WTC11 (cell line): ENCODE measurements at regions not wholly inside any gene's neighbourhood (a gene's known extent, or its start where the extent isn't known, plus 50 kb on each side); places are given as distances from the start of the nearest gene placed in this dataset.
"Not testable (repeated sequence)": the region's sequence is repeated elsewhere in the genome, so short reads cannot be mapped to it uniquely, and the experiment has no call there.

Experiments
- ATAC-seq: fragments of 200-7000 bp; cut with Tn5 transposase; 2 replicates; pipeline ENCODE4 v1.10.0; 2021; ENCODE audit warnings: mild to moderate bottlenecking, moderate library complexity
- CTCF ChIA-PET: fragments of 300-600 bp; sonication (Branson Sonifier 250); formaldehyde crosslinking; loops from one replicate; lab custom pipeline; 2021; ENCODE audit warnings: antibody characterized with exemption; lab: Charles Lee
- POLR2A ChIA-PET: fragments of 350-600 bp; sonication (Branson Sonifier 250); formaldehyde crosslinking; loops from one replicate; lab custom pipeline; 2021; ENCODE audit warnings: antibody characterized with exemption; lab: Charles Lee
- DNase-seq: peaks from one replicate; pipeline ENCODE4 v3.0.0; 2021; ENCODE audit warnings: low spot score
- H3K27ac Mint-ChIP-seq: 2 replicates; pipeline ENCODE4 v1.8.0; 2021; ENCODE audit warnings: mixed read lengths
- H3K27me3 Mint-ChIP-seq: 2 replicates; pipeline ENCODE4 v1.8.0; 2021; ENCODE audit warnings: low read depth, mild to moderate bottlenecking, moderate library complexity, mixed read lengths
- H3K36me3 Mint-ChIP-seq: 2 replicates; pipeline ENCODE4 v1.8.0; 2021; ENCODE audit warnings: mixed read lengths
- H3K4me1 Mint-ChIP-seq: 2 replicates; pipeline ENCODE4 v1.8.0; 2022; ENCODE audit warnings: mixed read lengths
- H3K4me3 Mint-ChIP-seq: 2 replicates; pipeline ENCODE4 v1.8.0; 2021; ENCODE audit warnings: mild to moderate bottlenecking, moderate library complexity, mixed read lengths
- H3K9me3 Mint-ChIP-seq: 2 replicates; pipeline ENCODE4 v1.8.0; 2021; ENCODE audit warnings: mixed read lengths
- ATF6 ChIP-seq: sonication (generic); formaldehyde crosslinking; IDR thresholded peaks from 2 replicates; pipeline ENCODE4 v1.8.1; 2023; ENCODE audit warnings: mild to moderate bottlenecking, missing genetic modification reagents
- CTCF ChIP-seq: fragments of 200-600 bp; IDR thresholded peaks from 2 replicates; pipeline ENCODE4 v1.8.0; 2022; ENCODE audit warnings: antibody characterized with exemption
- IRF2 ChIP-seq: sonication (generic); formaldehyde crosslinking; IDR thresholded peaks from 2 replicates; pipeline ENCODE4 v1.8.0; 2022; ENCODE audit warnings: low read depth, missing genetic modification reagents, borderline replicate concordance
- JAZF1 ChIP-seq: fragments of 250-450 bp; sonication (Bioruptor Pico); IDR thresholded peaks from 2 replicates; pipeline ENCODE4 v1.9.0; 2021; ENCODE audit warnings: moderate library complexity, mild to moderate bottlenecking, inconsistent platforms
- NR2C2 ChIP-seq: sonication (generic); formaldehyde crosslinking; IDR thresholded peaks from 2 replicates; pipeline ENCODE4 v1.8.0; 2022; ENCODE audit warnings: mild to moderate bottlenecking, missing genetic modification reagents
- OVOL2 ChIP-seq: fragments of 250-450 bp; sonication (Bioruptor Pico); IDR thresholded peaks from 2 replicates; pipeline ENCODE4 v1.9.0; 2021; ENCODE audit warnings: mild to moderate bottlenecking, borderline replicate concordance
- SP1 ChIP-seq: sonication (generic); formaldehyde crosslinking; conservative IDR thresholded peaks from 2 replicates; pipeline ENCODE4 v1.8.1; 2022; ENCODE audit warnings: missing genetic modification reagents
- ZNF317 ChIP-seq: sonication (generic); formaldehyde crosslinking; IDR thresholded peaks from 2 replicates; pipeline ENCODE4 v1.8.1; 2023; ENCODE audit warnings: low read depth, mild to moderate bottlenecking, moderate library complexity, missing genetic modification reagents, borderline replicate concordance
- ZNF396 ChIP-seq: fragments of 250-450 bp; sonication (Bioruptor Pico); IDR thresholded peaks from 2 replicates; pipeline ENCODE4 v1.8.0; 2021; ENCODE audit warnings: mild to moderate bottlenecking, moderate library complexity, borderline replicate concordance
- ZNF671 ChIP-seq: fragments of 250-450 bp; sonication (Bioruptor Pico); IDR thresholded peaks from 2 replicates; pipeline ENCODE4 v1.8.0; 2021; ENCODE audit warnings: mild to moderate bottlenecking

DNA sequence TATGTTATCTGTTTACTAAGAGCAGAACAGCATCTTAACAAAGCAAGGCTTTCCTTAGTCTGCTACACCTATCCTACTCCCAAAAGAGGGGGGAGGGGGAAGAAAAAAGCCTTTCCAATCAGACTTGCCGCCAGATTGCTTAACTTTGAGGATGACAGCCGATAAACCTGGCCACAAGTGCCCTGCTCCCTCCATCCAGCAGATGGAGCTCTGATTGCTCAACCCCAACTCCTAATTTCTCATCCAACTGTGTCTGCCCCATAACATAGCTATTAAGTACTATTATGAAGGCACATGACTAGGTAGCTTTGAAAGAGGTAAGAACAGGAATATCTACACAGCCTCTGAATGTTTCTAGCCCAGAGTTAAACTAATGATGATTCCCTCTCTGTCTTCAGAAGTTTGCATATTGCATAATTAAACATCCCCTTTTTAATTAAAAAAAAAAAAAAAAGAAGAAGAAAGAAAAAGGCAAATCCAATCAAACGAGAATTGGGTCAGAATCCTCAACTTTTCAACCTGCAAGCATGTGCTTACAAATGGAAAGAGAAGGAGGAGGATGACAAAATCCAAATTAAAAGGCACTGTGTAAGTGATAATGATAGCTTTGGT lies 247.4 kb downstream of the GALC start:
- peak; percentile 91 for ATAC-seq
- no peaks in the 10 kb centered on the region for H3K36me3 Mint-ChIP-seq
- peaks cover 8% of the 10 kb centered on the region for H3K9me3 Mint-ChIP-seq
- no peak overlapping the region for H3K4me3 Mint-ChIP-seq
- H3K4me1 Mint-ChIP-seq: 0 out of 2 replicates have a peak, but pooled peaks cover 3% of the 10 kb centered on the region
- H3K27ac Mint-ChIP-seq: no peak overlapping the region
- DNase-seq: peak; percentile 62
- TF ChIP-seq SP1: no peak
- TF ChIP-seq ZNF317 (CRISPR knock-in tag): peak; percentile 79
- no peak for TF ChIP-seq ZNF396 (CRISPR knock-in tag)
- TF ChIP-seq ATF6 (CRISPR knock-in tag): no peak
- peak; percentile 45 for TF ChIP-seq CTCF
- POLR2A ChIA-PET: interaction anchor here (0.7 kb wide), 2 partner anchors 25 to 259 kb away, joined by 3 to 4 read pairs; no protein-coding TSS in a partner anchor
- CTCF ChIA-PET: interaction anchor here (0.6 to 2.5 kb wide), 28 partner anchors 9 to 293 kb away, joined by 3 to 20 read pairs (median 4); partner anchors contain the start of gene GALC
- H3K27me3 Mint-ChIP-seq: no peaks in the 10 kb centered on the region

DNA sequence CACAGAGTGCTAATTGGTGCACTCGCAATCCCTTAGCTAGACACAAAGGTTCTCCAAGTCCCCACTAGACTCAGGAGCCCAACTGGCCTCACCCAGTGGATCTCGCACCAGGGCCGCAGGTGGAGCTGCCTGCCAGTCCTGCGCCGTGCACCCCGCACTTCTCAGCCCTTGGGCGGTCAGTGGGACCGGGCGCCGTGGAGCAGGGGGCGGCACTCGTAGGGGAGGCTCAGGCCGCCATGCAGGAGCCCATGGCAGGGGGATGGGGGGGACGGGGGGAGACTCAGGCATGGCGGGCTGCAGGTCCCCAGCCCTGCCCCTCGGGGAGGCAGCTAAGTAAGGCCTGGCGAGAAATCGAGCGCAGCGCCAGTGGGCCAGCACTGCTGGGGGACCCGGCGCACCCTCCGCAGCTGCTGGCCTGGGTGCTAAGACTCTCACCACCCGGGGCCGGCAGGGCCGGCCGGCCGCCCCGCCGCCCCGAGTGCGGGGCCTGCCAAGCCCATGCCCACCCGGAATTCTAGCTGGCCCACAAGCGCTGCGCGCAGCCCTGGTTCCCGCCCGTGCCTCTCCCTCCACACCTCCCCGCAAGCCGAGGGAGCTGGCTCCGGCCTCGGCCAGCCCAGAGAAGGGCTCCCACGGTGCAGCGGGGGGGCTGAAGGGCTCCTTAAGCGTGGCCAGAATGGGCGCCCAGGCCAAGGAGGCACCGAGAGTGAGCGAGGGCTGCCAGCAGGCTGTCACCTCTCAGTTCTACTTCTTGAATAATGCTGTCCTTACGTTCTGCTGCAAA lies 258.2 kb downstream of the GALC start:
- Mint-ChIP-seq H3K9me3 (peaks cover 25% of the 10 kb centered on the region), H3K36me3 (peaks cover 13% of the 10 kb centered on the region; the same call in 1 of the 2 replicates)
- H3K27ac Mint-ChIP-seq, H3K27me3 Mint-ChIP-seq, DNase-seq, CTCF ChIA-PET, H3K4me1 Mint-ChIP-seq, POLR2A ChIA-PET, H3K4me3 Mint-ChIP-seq, ATAC-seq: not testable (repeated sequence)

- peaks cover 13% of the 10 kb centered on the region; the same call in 1 of the 2 replicates for H3K36me3 Mint-ChIP-seq
- CTCF ChIA-PET: interaction anchor here (0.6 to 1.8 kb wide), 11 partner anchors 9 to 209 kb away, joined by 3 to 11 read pairs (median 4); no protein-coding TSS in a partner anchor
- peak; percentile 13 for DNase-seq
- H3K27ac Mint-ChIP-seq, H3K4me1 Mint-ChIP-seq, H3K4me3 Mint-ChIP-seq, H3K27me3 Mint-ChIP-seq: not testable (repeated sequence)
- 0 out of 2 replicates have a peak, but pooled peaks have one; percentile 30 for ATAC-seq
- POLR2A ChIA-PET: interaction anchor here (0.6 kb wide), 1 partner anchor 430 kb away, joined by 3 read pairs; no protein-coding TSS in a partner anchor
- H3K9me3 Mint-ChIP-seq: peaks cover 20% of the 10 kb centered on the region
These were observed 259.9 kb downstream of the GALC start for GRCh38 chr14:87733115-87733514.

DNA sequence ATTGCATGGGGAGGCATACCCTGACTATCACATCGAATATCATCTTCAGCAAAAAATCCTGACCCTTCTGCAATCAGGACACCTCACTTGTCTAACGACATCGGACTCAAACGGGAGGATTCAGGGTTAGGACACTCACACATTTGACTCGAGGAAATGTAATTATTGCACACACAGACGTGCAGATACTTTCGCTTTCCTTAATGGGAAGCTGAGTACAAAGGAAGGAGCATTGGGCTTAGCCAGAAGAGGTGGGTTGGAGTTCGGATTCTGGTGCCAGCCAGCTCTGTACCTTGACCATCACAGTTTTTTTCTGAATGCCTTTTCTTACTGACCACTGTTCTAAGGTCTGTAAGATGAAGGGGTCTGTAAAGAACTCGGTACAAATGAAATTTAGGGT lies 260.4 kb downstream of the GALC start:
- ChIA-PET POLR2A (no interaction called here), CTCF (interaction anchor here (0.6 to 1.8 kb wide), 7 partner anchors 10 to 130 kb away, joined by 3 to 11 read pairs (median 4); no protein-coding TSS in a partner anchor)
- ATAC-seq (no peak), DNase-seq (no peak)
- TF ChIP-seq OVOL2 (CRISPR knock-in tag): no peak
- no peak for TF ChIP-seq IRF2 (CRISPR knock-in tag)
- TF ChIP-seq ZNF671 (CRISPR knock-in tag): no peak
- no peak for TF ChIP-seq JAZF1 (CRISPR knock-in tag)
- TF ChIP-seq NR2C2 (CRISPR knock-in tag): no peak
- Mint-ChIP-seq H3K36me3 (peaks cover 13% of the 10 kb centered on the region; the same call in 1 of the 2 replicates), H3K4me1 (no peaks in the 10 kb centered on the region), H3K9me3 (peaks cover 20% of the 10 kb centered on the region), H3K27me3 (no peaks in the 10 kb centered on the region; the same call in 1 of the 2 replicates), H3K4me3 (no peak overlapping the region), H3K27ac (no peak overlapping the region)
